A549 (cell line): ENCODE measurements at regions not wholly inside any gene's neighbourhood (a gene's known extent, or its start where the extent isn't known, plus 50 kb on each side); places are given as distances from the start of the nearest gene placed in this dataset.

Source experiments
- ATAC-seq, 2 experiments: fragments of 200-7000 bp in 1 of 2; fragments of >200 bp in 1 of 2; cut with Nextera tagmentation in 1 of 2; cut with Tn5 transposase in 1 of 2; 3 replicates each; pipeline versions ENCODE4 v1.8.0 to v1.9.1; 2018 to 2020; ENCODE audit warnings: mild to moderate bottlenecking in 1 of 2, moderate library complexity in 1 of 2
- CTCF ChIA-PET: fragments of 300-600 bp; sonication (Branson Sonifier 250); formaldehyde crosslinking; extraction: SDS; loops from one replicate; lab custom pipeline; 2021; ENCODE audit warnings: antibody characterized with exemption, inconsistent platforms; lab: Yijun Ruan, JAX
- POLR2A ChIA-PET: fragments of 350-600 bp; formaldehyde crosslinking; extraction: SDS; loops from one replicate; lab custom pipeline; 2021; ENCODE audit warnings: antibody characterized with exemption, inconsistent platforms; lab: Yijun Ruan, JAX
- DNase-seq, 2 experiments: peaks; one replicate each; pipeline versions ENCODE4 v3.0.0 to v3.0.0-alpha.2; 2011 to 2016; ENCODE audit warnings: low read depth in 1 of 2, low spot score in 1 of 2
- FAIRE-seq: peaks from 2 replicates; lab custom pipeline; 2011; peaks lifted over from hg19 to GRCh38; lab: Jason Lieb, UNC
- H3K27ac ChIP-seq, 2 experiments: fragments of >200 bp; sonication (Bioruptor Twin); formaldehyde crosslinking; 3 replicates each; pipeline ENCODE4 v1.5.1; 2016 to 2017
- H3K4me1 ChIP-seq: fragments of >200 bp; sonication (Bioruptor Twin); formaldehyde crosslinking; 3 replicates; pipeline ENCODE4 v1.6.1; 2016
- H3K4me2 ChIP-seq: fragments of >200 bp; sonication (Bioruptor Twin); formaldehyde crosslinking; 3 replicates; pipeline ENCODE4 v1.6.1; 2016
- H3K4me3 ChIP-seq: fragments of >200 bp; sonication (Bioruptor Twin); formaldehyde crosslinking; 3 replicates; pipeline ENCODE4 v1.5.1; 2016
- H3K9me3 ChIP-seq: fragments of >200 bp; sonication (Bioruptor Twin); formaldehyde crosslinking; 3 replicates; pipeline ENCODE4 v1.6.1; 2016
- CHD4 ChIP-seq: fragments of 200-600 bp; sonication (generic); IDR thresholded peaks from 2 replicates; pipeline ENCODE4 v1.6.1; 2016; ENCODE audit warnings: antibody characterized with exemption, mild to moderate bottlenecking, borderline replicate concordance
- FOSB ChIP-seq: fragments of 250-450 bp; sonication (Bioruptor Pico); IDR thresholded peaks from 2 replicates; pipeline ENCODE4 v1.5.0; 2020; ENCODE audit warnings: mild to moderate bottlenecking, moderate library complexity
- HDAC2 ChIP-seq: fragments of 200-600 bp; sonication (generic); IDR thresholded peaks from 2 replicates; pipeline ENCODE4 v1.6.1; 2016
- HEYL ChIP-seq: fragments of 250-450 bp; sonication (Bioruptor Pico); IDR thresholded peaks from 2 replicates; pipeline ENCODE4 v1.8.0; 2021; ENCODE audit warnings: mild to moderate bottlenecking, moderate library complexity
- NFE2L2 ChIP-seq: fragments of 150-350 bp; conservative IDR thresholded peaks from 2 replicates; pipeline ENCODE4 v1.6.1; 2014; ENCODE audit warnings: low read length
- POLR2A ChIP-seq: IDR thresholded peaks from 2 replicates; pipeline ENCODE4 v1.6.1; 2012; ENCODE audit warnings: mild to moderate bottlenecking, low read length
- POLR2AphosphoS2 ChIP-seq: conservative IDR thresholded peaks from 2 replicates; pipeline ENCODE4 v1.6.1; 2012; ENCODE audit warnings: low read length, improper control_type of control experiment, inconsistent platforms
- RFX5 ChIP-seq: fragments of 450-650 bp; IDR thresholded peaks from 2 replicates; pipeline ENCODE4 v1.7.1; 2014; ENCODE audit warnings: antibody characterized with exemption, mild to moderate bottlenecking, moderate library complexity
- RNF2 ChIP-seq: fragments of 200-600 bp; sonication (generic); IDR thresholded peaks from 2 replicates; pipeline ENCODE4 v1.6.1; 2016; ENCODE audit warnings: low read depth, mild to moderate bottlenecking, antibody characterized with exemption, moderate library complexity, borderline replicate concordance
- SREBF2 ChIP-seq: fragments of 450-650 bp; IDR thresholded peaks from 2 replicates; pipeline ENCODE4 v1.6.1; 2014; ENCODE audit warnings: mild to moderate bottlenecking, moderate library complexity
- TFCP2L1 ChIP-seq: fragments of 250-450 bp; sonication (Bioruptor Pico); IDR thresholded peaks from 2 replicates; pipeline ENCODE4 v1.5.0; 2021; ENCODE audit warnings: mild to moderate bottlenecking
- ZNF302 ChIP-seq: fragments of 250-450 bp; sonication (Bioruptor Pico); IDR thresholded peaks from 2 replicates; pipeline ENCODE4 v1.9.0; 2021; ENCODE audit warnings: inconsistent platforms, mild to moderate bottlenecking, moderate library complexity
- WGBS: methylation state at CpG from one replicate; pipeline ENCODE4 v1.1.6; 2017; ENCODE audit errors: missing lambda C conversion rate; 5-methylcytosine and 5-hydroxymethylcytosine counted together
- TF ChIP-seq, protein P1 (sequence below): fragments of >200 bp; sonication (Bioruptor Twin); formaldehyde crosslinking; IDR thresholded peaks from 3 replicates; pipeline ENCODE4 v1.6.1; 2016
- TF ChIP-seq, protein P2 (sequence below): fragments of >200 bp; sonication (Bioruptor Twin); formaldehyde crosslinking; IDR thresholded peaks from 3 replicates; pipeline ENCODE4 v1.5.1; 2016

DNA sequence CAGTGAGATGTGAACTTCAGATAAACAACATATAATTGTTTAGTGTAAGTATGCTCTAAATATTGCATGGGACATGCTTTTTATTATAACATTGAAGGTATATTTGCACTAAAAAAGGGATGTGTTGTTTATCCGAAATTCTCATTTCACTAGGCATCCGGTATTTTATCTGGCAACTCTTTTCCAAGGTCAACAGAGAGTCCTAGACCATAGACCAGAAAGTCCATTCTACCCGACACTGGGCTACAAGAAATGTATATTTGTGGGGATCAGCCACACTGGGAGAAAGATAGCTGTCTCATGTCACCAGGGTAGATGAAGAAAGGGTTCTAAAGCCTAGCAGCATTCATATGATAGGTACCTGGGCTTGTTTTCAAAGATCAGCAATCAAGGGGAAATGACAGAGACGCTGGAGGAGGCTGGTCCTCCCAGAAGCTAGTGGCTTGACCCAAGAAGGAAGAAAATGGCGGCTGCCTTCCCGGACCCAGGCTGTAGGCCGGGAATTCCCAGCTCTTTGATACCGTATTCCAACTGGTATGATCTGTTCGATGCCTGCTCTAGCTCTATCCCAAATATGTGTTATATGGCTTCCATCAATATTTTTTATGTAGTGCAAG, 161.1 kb upstream of the IRF2BP2 start:
- FAIRE-seq = no peak
- POLR2A ChIA-PET = interaction anchor here (2.3 to 2.5 kb wide), 2 partner anchors 47 to 160 kb away, joined by 15 to 18 read pairs; partner anchors contain the start of gene IRF2BP2
- Histone ChIP-seq H3K4me2 (peak overlapping the region; percentile 72; the same call in 2 of the 3 replicates), H3K4me1 (peaks cover 18% of the 10 kb centered on the region)
- CTCF ChIA-PET = interaction anchor here (0.5 to 1.4 kb wide), 5 partner anchors 12 to 923 kb away, joined by 3 to 4 read pairs (median 3); no protein-coding TSS in a partner anchor
- TF ChIP-seq CHD4 = no peak
- no peak for TF ChIP-seq RNF2
- TF ChIP-seq, protein P1, sequence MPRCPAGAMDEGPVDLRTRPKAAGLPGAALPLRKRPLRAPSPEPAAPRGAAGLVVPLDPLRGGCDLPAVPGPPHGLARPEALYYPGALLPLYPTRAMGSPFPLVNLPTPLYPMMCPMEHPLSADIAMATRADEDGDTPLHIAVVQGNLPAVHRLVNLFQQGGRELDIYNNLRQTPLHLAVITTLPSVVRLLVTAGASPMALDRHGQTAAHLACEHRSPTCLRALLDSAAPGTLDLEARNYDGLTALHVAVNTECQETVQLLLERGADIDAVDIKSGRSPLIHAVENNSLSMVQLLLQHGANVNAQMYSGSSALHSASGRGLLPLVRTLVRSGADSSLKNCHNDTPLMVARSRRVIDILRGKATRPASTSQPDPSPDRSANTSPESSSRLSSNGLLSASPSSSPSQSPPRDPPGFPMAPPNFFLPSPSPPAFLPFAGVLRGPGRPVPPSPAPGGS = no peak
- TF ChIP-seq SREBF2 = no peak
- TF ChIP-seq FOSB (CRISPR knock-in tag) = no peak
- no peak for TF ChIP-seq NFE2L2
- TF ChIP-seq RFX5 = no peak
- TF ChIP-seq ZNF302 (CRISPR knock-in tag) = no peak
- TF ChIP-seq POLR2AphosphoS2 = no peak
- TF ChIP-seq, all 56 proteins: peak for 0
- H3K4me3 ChIP-seq = no peak overlapping the region
- peaks cover 7% of the 10 kb centered on the region; the same call in 2 of the 3 replicates for H3K9me3 ChIP-seq
- peak overlapping the region; percentile 82 to 95 for H3K27ac ChIP-seq
- no peak for DNase-seq
- 90% methylated on average over 9 of the region's 9 CpGs for WGBS
- no peak for ATAC-seq

DNA sequence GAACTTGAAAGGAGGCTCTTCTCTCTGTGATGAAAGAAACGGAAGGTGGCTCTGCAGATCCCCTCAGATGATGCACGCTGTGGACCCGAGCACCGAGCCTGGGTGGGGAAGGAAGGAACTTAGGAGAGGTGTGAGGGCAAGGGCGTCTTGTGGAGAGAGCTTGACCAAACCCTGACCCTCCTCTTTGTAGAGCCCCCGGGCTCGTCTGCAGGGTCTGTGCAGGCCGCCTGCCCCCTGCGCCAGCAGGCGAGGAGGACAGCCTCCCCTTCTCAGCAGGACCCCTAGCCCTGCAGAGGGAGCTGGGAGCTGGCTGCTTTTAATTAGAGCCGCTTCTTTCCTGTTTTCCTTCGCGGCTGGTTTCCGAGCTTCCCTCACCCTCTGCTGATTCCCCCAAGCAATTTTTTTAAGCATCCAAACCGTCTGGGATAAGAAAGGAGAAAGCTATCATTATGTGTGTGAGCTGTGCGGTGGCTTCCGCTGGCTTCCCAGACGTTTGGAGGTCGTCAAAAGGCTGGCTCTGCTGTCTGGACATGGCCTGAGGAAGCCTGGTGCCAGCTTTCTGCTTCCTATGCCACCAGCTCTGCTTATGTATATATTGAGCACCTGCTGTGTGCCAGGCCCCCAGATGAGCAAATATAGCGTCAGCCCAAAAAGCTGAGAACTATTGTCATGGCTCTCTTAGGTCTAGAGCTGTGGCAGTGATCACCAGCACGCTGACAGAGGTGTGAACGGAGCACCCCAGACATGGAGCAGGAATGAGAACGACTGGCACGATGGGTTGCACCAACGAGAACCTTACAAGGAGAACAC, 160.2 kb upstream of the IRF2BP2 start:
- Histone ChIP-seq H3K27ac (peak overlapping the region in 1 of 2 experiments; percentile 82; a peak in 4 of 6 replicates), H3K4me2 (no peak overlapping the region), H3K9me3 (peaks cover 3% of the 10 kb centered on the region; the same call in 1 of the 3 replicates)
- CTCF ChIA-PET = interaction anchor here (0.5 to 1.1 kb wide), 3 partner anchors 154 to 924 kb away, joined by 3 read pairs; no protein-coding TSS in a partner anchor
- POLR2A ChIA-PET = no interaction called here
- no peak for ATAC-seq
- no peak for TF ChIP-seq HEYL (CRISPR knock-in tag)
- TF ChIP-seq HDAC2 = no peak
- TF ChIP-seq, protein P1 = no peak
- TF ChIP-seq TFCP2L1 = no peak
- TF ChIP-seq POLR2A = no peak
- TF ChIP-seq, all 56 proteins: peak for 0
- Histone ChIP-seq H3K4me3 (no peak overlapping the region), H3K4me1 (peaks cover 18% of the 10 kb centered on the region)
- DNase-seq (no peak), FAIRE-seq (no peak)
- 92% methylated on average over 25 of the region's 25 CpGs for WGBS

DNA sequence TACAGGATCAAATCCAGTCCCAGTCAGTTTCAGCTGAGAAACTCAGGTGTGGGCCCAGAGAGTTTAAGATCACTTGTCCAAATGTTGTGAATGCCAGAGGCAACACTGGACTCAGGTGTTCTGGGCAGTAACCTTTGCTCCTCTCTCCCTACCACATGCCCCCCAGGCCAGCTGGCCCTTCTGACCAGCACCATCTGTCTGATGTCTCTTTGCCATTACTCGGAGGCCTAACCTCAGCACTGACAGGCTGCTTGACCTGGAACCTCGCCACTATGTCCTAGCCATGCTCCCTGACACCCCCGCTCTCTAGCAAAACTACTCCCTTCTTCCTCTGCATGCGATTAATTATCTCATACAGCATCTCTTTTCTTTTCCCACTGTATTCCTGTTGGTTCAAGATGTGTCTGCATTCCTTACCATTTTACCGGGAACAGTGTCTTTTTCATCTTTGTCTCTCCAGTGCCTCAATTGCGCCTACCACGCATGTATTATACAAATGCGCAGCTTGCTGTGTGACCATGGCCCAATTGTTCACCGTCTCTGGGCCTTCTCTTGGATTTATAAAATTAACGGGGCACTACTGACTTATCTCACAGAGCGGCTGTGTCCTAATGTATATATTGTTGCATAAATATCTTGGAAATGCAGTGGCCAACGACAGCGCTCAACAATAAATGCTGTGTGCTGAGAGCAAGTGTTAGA, 159.5 kb upstream of the IRF2BP2 start:
- POLR2A ChIA-PET = no interaction called here
- TF ChIP-seq, protein P2, sequence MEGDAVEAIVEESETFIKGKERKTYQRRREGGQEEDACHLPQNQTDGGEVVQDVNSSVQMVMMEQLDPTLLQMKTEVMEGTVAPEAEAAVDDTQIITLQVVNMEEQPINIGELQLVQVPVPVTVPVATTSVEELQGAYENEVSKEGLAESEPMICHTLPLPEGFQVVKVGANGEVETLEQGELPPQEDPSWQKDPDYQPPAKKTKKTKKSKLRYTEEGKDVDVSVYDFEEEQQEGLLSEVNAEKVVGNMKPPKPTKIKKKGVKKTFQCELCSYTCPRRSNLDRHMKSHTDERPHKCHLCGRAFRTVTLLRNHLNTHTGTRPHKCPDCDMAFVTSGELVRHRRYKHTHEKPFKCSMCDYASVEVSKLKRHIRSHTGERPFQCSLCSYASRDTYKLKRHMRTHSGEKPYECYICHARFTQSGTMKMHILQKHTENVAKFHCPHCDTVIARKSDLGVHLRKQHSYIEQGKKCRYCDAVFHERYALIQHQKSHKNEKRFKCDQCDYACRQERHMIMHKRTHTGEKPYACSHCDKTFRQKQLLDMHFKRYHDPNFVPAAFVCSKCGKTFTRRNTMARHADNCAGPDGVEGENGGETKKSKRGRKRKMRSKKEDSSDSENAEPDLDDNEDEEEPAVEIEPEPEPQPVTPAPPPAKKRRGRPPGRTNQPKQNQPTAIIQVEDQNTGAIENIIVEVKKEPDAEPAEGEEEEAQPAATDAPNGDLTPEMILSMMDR = no peak
- FAIRE-seq = no peak

More for the DNA sequence above, 159.5 kb upstream of the IRF2BP2 start:
- ATAC-seq (no peak), DNase-seq (no peak)
- WGBS = 93% methylated on average over 13 of the region's 13 CpGs
- Histone ChIP-seq H3K4me1 (peaks cover 18% of the 10 kb centered on the region), H3K4me3 (no peak overlapping the region), H3K9me3 (peaks cover 3% of the 10 kb centered on the region; the same call in 1 of the 3 replicates), H3K27ac (peak overlapping the region in 1 of 2 experiments; percentile 82; a peak in 4 of 6 replicates), H3K4me2 (no peak overlapping the region)
- CTCF ChIA-PET = interaction anchor here (1.0 kb wide), 1 partner anchor 314 kb away, joined by 3 read pairs; no protein-coding TSS in a partner anchor
